ENCODE measurements at regions not wholly inside any gene's neighbourhood (a gene's known extent, or its start where the extent isn't known, plus 50 kb on each side); places are given as distances from the start of the nearest gene placed in this dataset.

DNA sequence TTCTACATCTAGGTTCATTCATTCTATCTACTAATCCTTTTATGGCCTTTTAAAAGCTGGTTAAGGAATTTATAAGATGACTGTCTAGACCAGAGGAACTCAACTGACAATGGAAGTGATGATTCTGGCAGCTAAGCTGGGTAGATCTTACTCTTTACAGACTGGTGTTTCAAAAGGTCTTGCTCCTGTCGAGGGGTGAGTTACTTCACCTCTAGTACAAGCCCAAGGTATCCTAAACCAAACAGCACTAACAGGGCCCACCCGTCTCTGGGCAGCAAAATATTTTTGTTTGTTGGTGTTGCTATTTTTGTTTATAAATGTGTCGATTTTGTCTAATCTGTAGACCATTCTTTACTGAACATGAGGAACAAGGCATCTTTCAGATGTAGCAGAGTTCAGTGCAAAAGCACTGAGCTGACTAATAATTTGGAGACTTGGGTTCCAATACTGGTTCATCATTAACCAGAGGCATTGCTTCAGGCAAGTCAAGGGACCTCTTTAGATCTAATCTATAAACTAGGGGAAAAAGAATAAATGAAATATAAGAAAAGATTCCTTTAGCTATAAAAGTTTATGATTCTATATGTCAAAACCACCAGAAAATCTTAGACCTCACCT is 90.3 kb upstream of the FRG1 start:
- 79 to 80% methylated on average over 3 of the region's 3 CpGs for WGBS, 2 donors
- no peak overlapping the region for H3K4me3 ChIP-seq
- peaks cover 0 to 19% (median 0%) of the 10 kb centered on the region in 4 donors for H3K9me3 ChIP-seq
- TF ChIP-seq, protein P1, sequence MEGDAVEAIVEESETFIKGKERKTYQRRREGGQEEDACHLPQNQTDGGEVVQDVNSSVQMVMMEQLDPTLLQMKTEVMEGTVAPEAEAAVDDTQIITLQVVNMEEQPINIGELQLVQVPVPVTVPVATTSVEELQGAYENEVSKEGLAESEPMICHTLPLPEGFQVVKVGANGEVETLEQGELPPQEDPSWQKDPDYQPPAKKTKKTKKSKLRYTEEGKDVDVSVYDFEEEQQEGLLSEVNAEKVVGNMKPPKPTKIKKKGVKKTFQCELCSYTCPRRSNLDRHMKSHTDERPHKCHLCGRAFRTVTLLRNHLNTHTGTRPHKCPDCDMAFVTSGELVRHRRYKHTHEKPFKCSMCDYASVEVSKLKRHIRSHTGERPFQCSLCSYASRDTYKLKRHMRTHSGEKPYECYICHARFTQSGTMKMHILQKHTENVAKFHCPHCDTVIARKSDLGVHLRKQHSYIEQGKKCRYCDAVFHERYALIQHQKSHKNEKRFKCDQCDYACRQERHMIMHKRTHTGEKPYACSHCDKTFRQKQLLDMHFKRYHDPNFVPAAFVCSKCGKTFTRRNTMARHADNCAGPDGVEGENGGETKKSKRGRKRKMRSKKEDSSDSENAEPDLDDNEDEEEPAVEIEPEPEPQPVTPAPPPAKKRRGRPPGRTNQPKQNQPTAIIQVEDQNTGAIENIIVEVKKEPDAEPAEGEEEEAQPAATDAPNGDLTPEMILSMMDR (IDR thresholded peaks at IDR 0.05), result no peak
- TF ChIP-seq EP300 (IDR thresholded peaks at IDR 0.05) (no peak), POLR2A (IDR thresholded peaks at IDR 0.05) (no peak)
- no peaks in the 10 kb centered on the region for H3K4me1 ChIP-seq
- DNase-seq (ENCODE audit: low spot score in 2 of 2), result no peak
- H3K36me3 ChIP-seq, result peaks cover 0 to 12% (median 0%) of the 10 kb centered on the region in 3 donors
- H3K27me3 ChIP-seq, result no peaks in the 10 kb centered on the region
- H3K27ac ChIP-seq, result no peak overlapping the region

DNA sequence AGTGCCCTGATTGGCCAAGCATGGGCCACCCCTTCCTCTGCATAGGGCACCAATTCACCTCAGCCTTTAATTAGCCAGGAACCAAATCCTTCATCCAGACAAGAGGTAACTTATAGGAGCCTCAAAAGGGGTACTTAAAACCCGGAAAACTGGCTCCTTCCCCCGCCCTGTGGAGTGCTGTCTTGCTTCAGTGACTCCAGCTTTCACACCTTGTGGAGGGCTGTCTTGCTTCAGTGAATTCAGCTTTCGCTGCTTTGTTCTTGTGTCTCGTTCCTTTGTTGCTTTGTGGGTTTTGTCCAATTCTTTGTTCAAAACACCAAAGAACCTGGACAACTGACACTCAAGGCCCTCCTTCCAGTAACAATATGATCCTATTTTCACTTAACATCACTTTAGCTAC is 82.2 kb upstream of the FRG1 start:
- H3K27ac ChIP-seq, result no peak overlapping the region
- WGBS, 2 donors, result 78 to 84% methylated on average over 4 of the region's 4 CpGs
- DNase-seq (ENCODE audit: low spot score in 2 of 2), result no peak
- H3K36me3 ChIP-seq, result peaks cover 0 to 16% (median 0%) of the 10 kb centered on the region in 3 donors
- no peak overlapping the region for H3K4me3 ChIP-seq
- H3K9me3 ChIP-seq, result peaks cover 0 to 14% (median 0%) of the 10 kb centered on the region in 4 donors
- no peaks in the 10 kb centered on the region for H3K4me1 ChIP-seq
- no peaks in the 10 kb centered on the region for H3K27me3 ChIP-seq
- TF ChIP-seq, protein P1 (IDR thresholded peaks at IDR 0.05), result no peak
- TF ChIP-seq EP300 (IDR thresholded peaks at IDR 0.05) (no peak), POLR2A (IDR thresholded peaks at IDR 0.05) (no peak)

DNA sequence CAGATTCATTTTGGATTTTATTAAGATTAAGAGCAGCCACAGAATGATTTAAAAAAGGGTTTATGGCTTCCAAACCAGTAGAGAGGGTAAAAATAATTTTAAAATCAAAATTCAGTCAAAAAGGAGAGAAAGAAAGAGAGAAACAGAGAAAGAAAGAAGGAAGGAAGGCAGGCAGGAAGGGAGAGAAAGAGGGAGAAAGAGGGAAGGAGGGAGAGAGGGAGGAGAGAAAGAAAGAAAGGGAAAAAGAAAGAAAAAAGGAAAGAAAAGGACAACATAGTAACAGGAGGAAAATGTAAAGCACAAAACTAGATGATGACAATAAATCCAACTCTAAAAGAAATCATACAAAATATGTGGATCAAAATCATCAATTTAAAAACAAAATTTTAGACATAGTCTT is 79.6 kb upstream of the FRG1 start:
- H3K36me3 ChIP-seq, result no peaks in the 10 kb centered on the region
- H3K9me3 ChIP-seq, result no peaks in the 10 kb centered on the region
- no peaks in the 10 kb centered on the region for H3K27me3 ChIP-seq
- DNase-seq (ENCODE audit: low spot score in 2 of 2), result no peak
- TF ChIP-seq, protein P1 (IDR thresholded peaks at IDR 0.05), result no peak
- no peak for TF ChIP-seq POLR2A (IDR thresholded peaks at IDR 0.05)
- no peak for TF ChIP-seq EP300 (IDR thresholded peaks at IDR 0.05)
- H3K27ac ChIP-seq, result no peak overlapping the region
- no peaks in the 10 kb centered on the region for H3K4me1 ChIP-seq
- H3K4me3 ChIP-seq, result no peak overlapping the region

DNA sequence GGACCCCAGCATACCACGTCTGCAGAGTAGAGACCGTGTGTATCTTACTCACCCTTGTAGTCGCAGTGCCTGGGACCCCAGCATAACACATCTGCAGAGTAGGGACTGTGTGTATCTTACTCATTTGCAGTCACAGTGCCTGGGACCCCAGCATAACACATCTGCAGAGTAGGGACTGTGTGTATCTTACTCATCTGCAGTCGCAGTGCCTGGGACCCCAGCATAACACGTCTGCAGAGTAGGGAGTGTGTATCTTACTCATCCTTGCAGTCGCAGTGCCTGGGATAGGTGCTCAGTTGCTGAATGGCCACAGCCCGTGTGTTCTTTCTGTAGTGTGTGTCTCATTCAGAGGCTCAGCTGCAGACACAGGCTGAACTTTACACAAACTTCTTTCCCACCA is 71.4 kb upstream of the FRG1 start:
- 74 to 82% methylated on average over 7 of the region's 7 CpGs for WGBS, 2 donors
- H3K4me3 ChIP-seq, result no peak overlapping the region
- DNase-seq (ENCODE audit: low spot score in 2 of 2), result no peak
- TF ChIP-seq, protein P1 (IDR thresholded peaks at IDR 0.05), result no peak
- TF ChIP-seq EP300 (IDR thresholded peaks at IDR 0.05), result no peak
- no peak for TF ChIP-seq POLR2A (IDR thresholded peaks at IDR 0.05)
- H3K4me1 ChIP-seq, result no peaks in the 10 kb centered on the region
- no peaks in the 10 kb centered on the region for H3K9me3 ChIP-seq
- no peaks in the 10 kb centered on the region for H3K27me3 ChIP-seq
- no peaks in the 10 kb centered on the region for H3K36me3 ChIP-seq
- no peak overlapping the region for H3K27ac ChIP-seq

DNA sequence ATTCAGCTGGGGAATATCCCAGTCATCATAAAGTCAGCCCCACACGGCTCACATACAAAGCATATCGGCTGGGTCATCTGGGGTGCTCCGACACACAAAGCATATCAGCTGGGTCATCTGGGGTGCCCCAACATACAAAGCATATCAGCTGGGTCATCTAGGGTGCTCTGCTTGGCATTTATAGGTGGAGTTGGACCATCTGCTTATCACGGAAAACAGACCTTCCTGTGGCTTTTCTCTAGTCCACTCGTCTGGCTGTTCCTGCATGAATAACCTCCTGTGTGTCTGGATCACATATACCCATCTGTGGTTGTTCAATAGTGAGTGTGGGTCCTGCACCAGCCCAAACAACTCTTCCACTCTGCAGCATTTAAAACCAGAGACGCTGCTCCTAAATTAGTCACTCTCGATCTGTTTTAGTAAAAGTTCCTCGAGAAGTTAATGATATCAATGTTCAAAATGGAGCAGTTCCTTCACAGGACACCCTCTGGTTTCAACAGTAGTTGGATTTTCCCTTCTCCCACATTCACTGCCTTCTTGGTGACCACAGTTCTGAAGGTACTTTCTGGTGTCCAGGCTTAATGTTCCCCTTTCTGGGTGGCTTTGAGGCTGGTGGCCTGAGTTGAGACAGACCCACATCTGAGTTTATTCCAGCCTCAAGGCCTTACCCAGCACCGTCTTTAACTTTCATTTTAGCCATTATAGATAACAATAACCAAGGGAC is 70.0 kb upstream of the FRG1 start:
- no peak for DNase-seq (ENCODE audit: low spot score in 2 of 2)
- Histone ChIP-seq H3K36me3 (no peaks in the 10 kb centered on the region), H3K27me3 (no peaks in the 10 kb centered on the region), H3K27ac (no peak overlapping the region), H3K4me3 (no peak overlapping the region), H3K9me3 (no peaks in the 10 kb centered on the region), H3K4me1 (no peaks in the 10 kb centered on the region)
- TF ChIP-seq, protein P1 (IDR thresholded peaks at IDR 0.05), result no peak
- TF ChIP-seq POLR2A (IDR thresholded peaks at IDR 0.05) (no peak), EP300 (IDR thresholded peaks at IDR 0.05) (no peak)
- WGBS, 2 donors, result 81 to 83% methylated on average over 9 of the region's 9 CpGs
